A673 (cell line): ENCODE measurements at regions not wholly inside any gene's neighbourhood (a gene's known extent, or its start where the extent isn't known, plus 50 kb on each side); places are given as distances from the start of the nearest gene placed in this dataset.

Source experiments
- BruUV-seq: library from RNA; stranded (reverse); fragments of 400-500 nt; replicated peaks from 2 replicates; lab custom pipeline; 2021; lab: Mats Ljungman, UMichigan
- CTCF ChIA-PET: fragments of 300-600 bp; sonication (Branson Sonifier 250); formaldehyde crosslinking; loops from one replicate; lab custom pipeline; 2022; ENCODE audit warnings: antibody characterized with exemption; lab: Charles Lee
- POLR2A ChIA-PET: fragments of 300-600 bp; sonication (Branson Sonifier 250); formaldehyde crosslinking; loops from one replicate; lab custom pipeline; 2022; ENCODE audit warnings: antibody characterized with exemption; ENCODE audit not compliant: low non-redundant PET; lab: Charles Lee
- DNase-seq: peaks from one replicate; pipeline ENCODE4 v3.0.0-alpha.2; 2015; ENCODE audit warnings: low spot score
- H3K27ac ChIP-seq: fragments of 200-600 bp; sonication (generic); 2 replicates; pipeline ENCODE4 v1.5.1; 2016; ENCODE audit warnings: mixed run types, low read depth, mild to moderate bottlenecking, mixed read lengths, antibody characterized with exemption, low read length; ENCODE audit not compliant: poor library complexity, severe bottlenecking
- H3K27me3 ChIP-seq: fragments of 200-600 bp; sonication (generic); replicated peaks from 2 replicates; pipeline ENCODE4 v1.6.1; 2017; ENCODE audit warnings: mixed run types, low read depth, mild to moderate bottlenecking, mixed read lengths, antibody characterized with exemption, low read length; ENCODE audit not compliant: insufficient read depth, poor library complexity
- H3K36me3 ChIP-seq: fragments of 200-600 bp; sonication (generic); 2 replicates; pipeline ENCODE4 v1.6.1; 2016; ENCODE audit warnings: mixed run types, mild to moderate bottlenecking, mixed read lengths, antibody characterized with exemption, low read length; ENCODE audit not compliant: insufficient read depth, poor library complexity, severe bottlenecking
- H3K4me1 ChIP-seq: fragments of 200-600 bp; sonication (generic); 2 replicates; pipeline ENCODE4 v1.6.1; 2017; ENCODE audit warnings: mixed run types, mild to moderate bottlenecking, mixed read lengths, antibody characterized with exemption, low read length; ENCODE audit not compliant: insufficient read depth, poor library complexity, severe bottlenecking
- H3K4me3 ChIP-seq: fragments of 200-600 bp; sonication (generic); 2 replicates; pipeline ENCODE4 v1.5.1; 2016; ENCODE audit warnings: low read depth, mixed run types, mild to moderate bottlenecking, mixed read lengths, low read length; ENCODE audit not compliant: poor library complexity, severe bottlenecking
- H3K9me3 ChIP-seq: fragments of 200-600 bp; sonication (generic); 2 replicates; pipeline ENCODE4 v1.6.1; 2016; ENCODE audit warnings: mixed run types, low read depth, mild to moderate bottlenecking, mixed read lengths, antibody characterized with exemption, low read length; ENCODE audit not compliant: poor library complexity, severe bottlenecking
- EZH2 ChIP-seq: fragments of 200-600 bp; sonication (generic); IDR thresholded peaks from 2 replicates; pipeline ENCODE4 v1.6.1; 2017; ENCODE audit warnings: borderline replicate concordance, low read depth, mild to moderate bottlenecking, mixed read lengths, antibody characterized with exemption, low read length; ENCODE audit not compliant: poor library complexity, severe bottlenecking
- intact Hi-C: fragments of 100-400 bp; cut with micrococcal nuclease; formaldehyde crosslinking; loops from one replicate; pipeline ENCODE4 v1.10.0; 2022; ENCODE audit not compliant: unreplicated experiment
- TF ChIP-seq, protein P1 (sequence below): fragments of 300-800, 200-600 bp; sonication (generic); conservative IDR thresholded peaks from 2 replicates; pipeline ENCODE4 v1.5.1; 2017; ENCODE audit warnings: low read depth, mild to moderate bottlenecking, antibody characterized with exemption, low read length, moderate library complexity, mixed read lengths

DNA sequence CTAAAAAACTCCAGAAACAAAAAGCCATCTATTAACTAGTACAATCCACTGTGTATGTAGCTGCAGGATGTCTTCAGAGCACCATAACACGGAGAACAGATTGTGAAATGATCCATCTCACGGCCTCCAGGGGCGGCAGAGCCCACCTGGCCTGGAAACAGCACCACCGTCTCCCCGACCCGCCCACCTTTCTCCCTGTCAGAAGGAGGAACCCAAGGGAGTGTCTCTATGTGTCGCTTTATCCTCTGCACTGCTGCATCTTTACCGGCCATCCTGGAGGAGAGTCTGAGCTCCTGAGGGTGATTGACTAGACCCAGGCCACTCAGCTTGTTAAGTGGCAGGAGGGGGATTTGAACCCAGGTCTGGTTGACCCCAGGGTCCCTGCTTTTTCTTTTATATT is 405.0 kb downstream of the MATN1 start:
- TF ChIP-seq, protein P1, sequence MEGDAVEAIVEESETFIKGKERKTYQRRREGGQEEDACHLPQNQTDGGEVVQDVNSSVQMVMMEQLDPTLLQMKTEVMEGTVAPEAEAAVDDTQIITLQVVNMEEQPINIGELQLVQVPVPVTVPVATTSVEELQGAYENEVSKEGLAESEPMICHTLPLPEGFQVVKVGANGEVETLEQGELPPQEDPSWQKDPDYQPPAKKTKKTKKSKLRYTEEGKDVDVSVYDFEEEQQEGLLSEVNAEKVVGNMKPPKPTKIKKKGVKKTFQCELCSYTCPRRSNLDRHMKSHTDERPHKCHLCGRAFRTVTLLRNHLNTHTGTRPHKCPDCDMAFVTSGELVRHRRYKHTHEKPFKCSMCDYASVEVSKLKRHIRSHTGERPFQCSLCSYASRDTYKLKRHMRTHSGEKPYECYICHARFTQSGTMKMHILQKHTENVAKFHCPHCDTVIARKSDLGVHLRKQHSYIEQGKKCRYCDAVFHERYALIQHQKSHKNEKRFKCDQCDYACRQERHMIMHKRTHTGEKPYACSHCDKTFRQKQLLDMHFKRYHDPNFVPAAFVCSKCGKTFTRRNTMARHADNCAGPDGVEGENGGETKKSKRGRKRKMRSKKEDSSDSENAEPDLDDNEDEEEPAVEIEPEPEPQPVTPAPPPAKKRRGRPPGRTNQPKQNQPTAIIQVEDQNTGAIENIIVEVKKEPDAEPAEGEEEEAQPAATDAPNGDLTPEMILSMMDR: no peak
- no peak for TF ChIP-seq EZH2
- no peak for DNase-seq
- no peaks in the 10 kb centered on the region for H3K36me3 ChIP-seq
- no peak overlapping the region for H3K4me3 ChIP-seq
- ChIA-PET POLR2A (no interaction called here), CTCF (interaction anchor here (0.7 kb wide), 1 partner anchor 42 kb away, joined by 3 read pairs; no protein-coding TSS in a partner anchor)
- H3K4me1 ChIP-seq: peaks cover 10% of the 10 kb centered on the region
- H3K9me3 ChIP-seq: no peaks in the 10 kb centered on the region
- intact Hi-C loops: no loop called here
- no peak overlapping the region for H3K27ac ChIP-seq
- no TSS peak for BruUV-seq
- no peaks in the 10 kb centered on the region for H3K27me3 ChIP-seq

DNA sequence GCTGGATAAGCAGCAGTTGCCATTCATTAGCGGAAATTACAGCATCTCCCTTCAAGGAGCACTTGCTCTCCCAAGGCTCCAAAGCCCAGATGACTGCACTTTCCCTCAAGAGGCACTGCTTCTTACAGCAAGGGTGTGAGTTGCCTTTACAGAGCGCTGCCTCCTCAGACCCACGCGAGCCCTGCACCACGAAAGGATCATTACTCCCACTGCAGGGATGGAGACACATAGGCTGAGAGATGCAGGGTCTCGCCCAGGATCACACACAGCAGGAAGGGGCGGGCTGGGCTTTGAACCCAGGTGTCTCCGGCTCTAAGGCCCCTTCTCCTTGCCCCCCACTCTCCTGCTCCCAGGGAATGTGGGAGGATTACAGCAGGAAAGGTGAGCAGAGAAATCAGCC is 405.5 kb downstream of the MATN1 start:
- ChIA-PET POLR2A (no interaction called here), CTCF (no interaction called here)
- Histone ChIP-seq H3K36me3 (no peaks in the 10 kb centered on the region), H3K27me3 (no peaks in the 10 kb centered on the region), H3K4me1 (peaks cover 10% of the 10 kb centered on the region), H3K9me3 (no peaks in the 10 kb centered on the region), H3K27ac (no peak overlapping the region), H3K4me3 (no peak overlapping the region)
- BruUV-seq: no TSS peak
- intact Hi-C loops: no loop called here
- TF ChIP-seq, protein P1: no peak
- no peak for TF ChIP-seq EZH2
- no peak for DNase-seq

DNA sequence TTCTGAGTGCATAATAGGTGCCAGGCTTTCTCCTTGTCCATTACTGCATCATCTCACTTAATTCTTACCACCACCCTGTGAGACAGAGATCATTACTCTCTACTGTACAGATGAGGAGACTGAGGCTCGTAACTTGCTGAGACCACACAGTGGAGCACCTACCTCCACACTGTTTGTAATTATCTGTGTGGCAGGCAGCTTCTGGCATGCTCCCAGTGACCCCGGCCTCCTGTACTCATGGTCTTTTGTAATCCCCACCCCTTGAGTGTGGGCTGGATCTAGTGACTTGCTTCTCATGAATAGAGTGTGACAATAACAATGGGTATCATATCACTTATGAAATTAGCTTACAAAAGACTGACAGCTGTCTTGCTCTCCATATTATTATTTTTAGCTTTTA is 407.3 kb downstream of the MATN1 start:
- Histone ChIP-seq H3K9me3 (no peaks in the 10 kb centered on the region), H3K36me3 (no peaks in the 10 kb centered on the region), H3K4me1 (peaks cover 7% of the 10 kb centered on the region), H3K4me3 (no peak overlapping the region), H3K27me3 (no peaks in the 10 kb centered on the region), H3K27ac (no peak overlapping the region)
- DNase-seq: no peak
- ChIA-PET POLR2A (no interaction called here), CTCF (no interaction called here)
- intact Hi-C loops: no loop called here
- BruUV-seq: no TSS peak
- no peak for TF ChIP-seq EZH2
- TF ChIP-seq, protein P1: no peak
